Posterior vena cava (tissue), 2 donors: ENCODE measurements at regions not wholly inside any gene's neighbourhood (a gene's known extent, or its start where the extent isn't known, plus 50 kb on each side); places are given as distances from the start of the nearest gene placed in this dataset.
A peak's percentile ranks its signal among the peaks of the same experiment; 100 is the strongest.
"Not testable (repeated sequence)": the region's sequence is repeated elsewhere in the genome, so short reads cannot be mapped to it uniquely, and the experiment has no call there.

Source experiments
- DNase-seq: peaks from one replicate; pipeline ENCODE4 v3.0.0-alpha.2; 2020; ENCODE audit warnings: low spot score
- intact Hi-C, 2 donors: fragments of 100-400 bp; cut with DNase I; formaldehyde crosslinking; loops; one replicate each; pipeline versions ENCODE4 v1.14.1 to v1.14.2; 2022 to 2023
- donor health status: DM: yes; HTN: yes; CAD: no.
- donor health status: DM: yes; HTN: yes; CAD: no.

- intact Hi-C loops, DNase-seq: not testable (repeated sequence)
Observed at GRCh38 chr5:155714435-155714834, 612.5 kb upstream of the SGCD start.

- intact Hi-C loops: no loop called here
- DNase-seq: no peak
Observed at GRCh38 chr5:155726267-155726666, 600.7 kb upstream of the SGCD start.

GRCh38 chr5:155727512-155728145 lies 599.3 kb upstream of the SGCD start:
- intact Hi-C loops: no loop called here
- no peak for DNase-seq

GRCh38 chr5:155728146-155728856 lies 598.7 kb upstream of the SGCD start:
- intact Hi-C loops: no loop called here
- peak; percentile 85 for DNase-seq

GRCh38 chr5:155728857-155729683 lies 597.9 kb upstream of the SGCD start:
- DNase-seq: no peak
- intact Hi-C loops: no loop called here

- intact Hi-C loops: no loop called here
Observed at GRCh38 chr5:155729684-155730059, 597.3 kb upstream of the SGCD start.

GRCh38 chr5:155732587-155733376 lies 594.2 kb upstream of the SGCD start:
- intact Hi-C loops: no loop called here
- DNase-seq: no peak

More at GRCh38 chr5:155729684-155730059, 597.3 kb upstream of the SGCD start:
- DNase-seq: no peak

- DNase-seq: no peak
- intact Hi-C loops: no loop called here
Observed at GRCh38 chr5:155733935-155734334, 593.0 kb upstream of the SGCD start.

GRCh38 chr5:155735388-155735787 lies 591.6 kb upstream of the SGCD start:
- DNase-seq: no peak
- intact Hi-C loops: no loop called here

- DNase-seq: no peak
- intact Hi-C loops: no loop called here
Observed at GRCh38 chr5:155738616-155739015, 588.3 kb upstream of the SGCD start.

- no peak for DNase-seq
- intact Hi-C loops: no loop called here
Observed at GRCh38 chr5:155746367-155747038, 580.5 kb upstream of the SGCD start.

GRCh38 chr5:155750101-155750500 lies 576.9 kb upstream of the SGCD start:
- DNase-seq: no peak
- intact Hi-C loops: no loop called here

GRCh38 chr5:155750571-155750970 lies 576.4 kb upstream of the SGCD start:
- intact Hi-C loops: no loop called here
- no peak for DNase-seq

GRCh38 chr5:155753943-155754581 lies 572.9 kb upstream of the SGCD start:
- intact Hi-C loops: no loop called here
- DNase-seq: no peak

GRCh38 chr5:155759252-155759651 lies 567.7 kb upstream of the SGCD start:
- intact Hi-C loops: no loop called here
- no peak for DNase-seq

- DNase-seq: no peak
- intact Hi-C loops: no loop called here
Observed at GRCh38 chr5:155759984-155760383, 567.0 kb upstream of the SGCD start.

GRCh38 chr5:155761502-155761901 lies 565.5 kb upstream of the SGCD start:
- intact Hi-C loops: no loop called here
- DNase-seq: no peak

- intact Hi-C loops: no loop called here
- DNase-seq: no peak
Observed at GRCh38 chr5:155765715-155766114, 561.2 kb upstream of the SGCD start.

- intact Hi-C loops: no loop called here
- DNase-seq: no peak
Observed at GRCh38 chr5:155767470-155767869, 559.5 kb upstream of the SGCD start.
